Tibial artery (tissue), 4 donors: ENCODE measurements at regions not wholly inside any gene's neighbourhood (a gene's known extent, or its start where the extent isn't known, plus 50 kb on each side); places are given as distances from the start of the nearest gene placed in this dataset.

Source experiments
- DNase-seq, 2 donors: peaks; one replicate each; pipeline ENCODE4 v3.0.0-alpha.2; 2019
- H3K27ac ChIP-seq, 2 donors: fragments of 200-600 bp; sonication (generic) in 1 of 2; 1 replicate in 1 of 2; 2 replicates in 1 of 2; pipeline ENCODE4 v1.5.1; 2018 to 2019; ENCODE audit warnings: mild to moderate bottlenecking in 1 of 2
- H3K27me3 ChIP-seq, 2 donors: fragments of 200-600 bp; sonication (generic) in 1 of 2; one replicate each; pipeline versions ENCODE4 v1.5.1 to v1.6.0; 2016 to 2019
- H3K36me3 ChIP-seq, 3 donors: fragments of 200-600 bp; sonication (generic) in 2 of 3; one replicate each; pipeline ENCODE4 v1.5.1; 2016 to 2019; ENCODE audit warnings: mild to moderate bottlenecking in 2 of 3
- H3K4me1 ChIP-seq, 4 donors: fragments of 200-600 bp; sonication (generic) in 2 of 4; 1 replicate in 3 of 4; 2 replicates in 1 of 4; pipeline ENCODE4 v1.5.1; 2016 to 2019
- H3K4me3 ChIP-seq, 2 donors: fragments of 200-600 bp; sonication (generic) in 1 of 2; 1 replicate in 1 of 2; 2 replicates in 1 of 2; pipeline ENCODE4 v1.5.1; 2018 to 2019; ENCODE audit warnings: mild to moderate bottlenecking in 2 of 2
- H3K9me3 ChIP-seq, 3 donors: fragments of 200-600 bp; sonication (generic) in 1 of 3; one replicate each; pipeline ENCODE4 v1.5.1; 2016 to 2019
- intact Hi-C: fragments of 100-400 bp; cut with DNase I; formaldehyde crosslinking; loops from one replicate; pipeline ENCODE4 v1.15.0; 2023; ENCODE audit warnings: low total_unique reads
- TF ChIP-seq, protein P1 (sequence below), 2 experiments: fragments of 200-600 bp in 1 of 2; fragments of 450-650 bp in 1 of 2; IDR thresholded peaks; one replicate each; pipeline ENCODE4 v1.5.1; 2017 to 2019; ENCODE audit warnings: antibody characterized with exemption in 2 of 2, mild to moderate bottlenecking in 1 of 2, moderate library complexity in 1 of 2

- Histone ChIP-seq H3K4me3 (no peak overlapping the region), H3K9me3 (no peaks in the 10 kb centered on the region), H3K27me3 (no peaks in the 10 kb centered on the region), H3K4me1 (peaks cover 0 to 51% (median 18%) of the 10 kb centered on the region in 4 donors), H3K27ac (peak overlapping the region in 1 of 2 donors; percentile 43), H3K36me3 (no peaks in the 10 kb centered on the region)
- intact Hi-C loops = no loop called here
- TF ChIP-seq, protein P1, sequence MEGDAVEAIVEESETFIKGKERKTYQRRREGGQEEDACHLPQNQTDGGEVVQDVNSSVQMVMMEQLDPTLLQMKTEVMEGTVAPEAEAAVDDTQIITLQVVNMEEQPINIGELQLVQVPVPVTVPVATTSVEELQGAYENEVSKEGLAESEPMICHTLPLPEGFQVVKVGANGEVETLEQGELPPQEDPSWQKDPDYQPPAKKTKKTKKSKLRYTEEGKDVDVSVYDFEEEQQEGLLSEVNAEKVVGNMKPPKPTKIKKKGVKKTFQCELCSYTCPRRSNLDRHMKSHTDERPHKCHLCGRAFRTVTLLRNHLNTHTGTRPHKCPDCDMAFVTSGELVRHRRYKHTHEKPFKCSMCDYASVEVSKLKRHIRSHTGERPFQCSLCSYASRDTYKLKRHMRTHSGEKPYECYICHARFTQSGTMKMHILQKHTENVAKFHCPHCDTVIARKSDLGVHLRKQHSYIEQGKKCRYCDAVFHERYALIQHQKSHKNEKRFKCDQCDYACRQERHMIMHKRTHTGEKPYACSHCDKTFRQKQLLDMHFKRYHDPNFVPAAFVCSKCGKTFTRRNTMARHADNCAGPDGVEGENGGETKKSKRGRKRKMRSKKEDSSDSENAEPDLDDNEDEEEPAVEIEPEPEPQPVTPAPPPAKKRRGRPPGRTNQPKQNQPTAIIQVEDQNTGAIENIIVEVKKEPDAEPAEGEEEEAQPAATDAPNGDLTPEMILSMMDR (IDR thresholded peaks at IDR 0.05) = no peak
- DNase-seq = no peak
These were observed 251.5 kb downstream of the HIVEP2 start for GRCh38 chr6:142693441-142693840.

DNA sequence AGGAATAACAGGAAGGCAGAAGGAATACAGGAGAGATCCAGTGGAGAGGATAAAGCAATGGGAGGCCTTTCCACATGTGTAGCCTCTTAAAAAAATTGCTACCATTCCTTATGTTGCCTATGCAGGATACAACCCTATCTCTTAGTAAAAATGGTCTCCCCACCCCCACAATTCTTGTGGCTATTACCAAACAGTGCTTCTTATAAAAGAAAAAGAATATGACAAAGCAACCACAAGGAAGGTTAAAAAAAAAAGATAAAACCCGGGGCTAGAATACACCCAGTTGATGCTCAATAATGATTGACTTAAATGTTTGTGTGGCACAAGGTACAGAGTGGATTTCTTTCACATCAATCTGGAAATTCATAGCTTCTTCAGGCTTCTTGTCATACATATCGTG, 250.9 kb downstream of the HIVEP2 start:
- Histone ChIP-seq H3K27ac (no peak overlapping the region), H3K9me3 (no peaks in the 10 kb centered on the region), H3K4me3 (no peak overlapping the region), H3K36me3 (no peaks in the 10 kb centered on the region), H3K4me1 (peaks cover 0 to 51% (median 18%) of the 10 kb centered on the region in 4 donors), H3K27me3 (no peaks in the 10 kb centered on the region)
- intact Hi-C loops = loop anchor here (2.0 kb wide), 1 partner anchor 731 kb away; no protein-coding TSS in a partner anchor
- no peak for DNase-seq
- TF ChIP-seq, protein P1 (IDR thresholded peaks at IDR 0.05) = no peak

DNA sequence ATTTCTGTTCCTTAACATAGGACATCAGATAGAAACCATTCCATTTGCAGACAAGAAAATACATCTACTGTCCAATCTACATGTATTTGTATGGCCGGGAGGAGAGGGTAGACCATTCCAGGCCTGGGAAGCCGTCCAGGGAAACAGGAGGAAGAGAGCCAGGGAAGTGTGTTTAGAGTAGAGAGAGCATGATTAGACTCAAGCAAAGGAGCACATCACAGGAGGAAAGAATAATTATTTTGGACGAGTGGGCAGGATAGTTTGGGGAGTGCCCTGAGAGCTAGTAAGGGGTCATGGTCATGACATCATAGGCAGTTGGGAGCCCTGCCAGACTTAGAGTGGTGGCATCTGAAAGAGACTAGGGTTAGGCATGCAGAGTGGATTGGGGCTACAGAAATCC, 250.0 kb downstream of the HIVEP2 start:
- intact Hi-C loops = loop anchor here (2.0 kb wide), 1 partner anchor 730 kb away; no protein-coding TSS in a partner anchor
- Histone ChIP-seq H3K27ac (peak overlapping the region; percentile 49 to 55), H3K9me3 (no peaks in the 10 kb centered on the region), H3K36me3 (no peaks in the 10 kb centered on the region), H3K4me3 (no peak overlapping the region), H3K27me3 (no peaks in the 10 kb centered on the region), H3K4me1 (peaks cover 0 to 51% (median 18%) of the 10 kb centered on the region in 4 donors)
- TF ChIP-seq, protein P1 (IDR thresholded peaks at IDR 0.05) = no peak
- no peak for DNase-seq

- Histone ChIP-seq H3K4me3 (no peak overlapping the region), H3K27me3 (no peaks in the 10 kb centered on the region), H3K27ac (peak overlapping the region; percentile 49 to 55), H3K4me1 (peaks cover 0 to 51% (median 18%) of the 10 kb centered on the region in 4 donors), H3K9me3 (no peaks in the 10 kb centered on the region), H3K36me3 (no peaks in the 10 kb centered on the region)
- TF ChIP-seq, protein P1 (IDR thresholded peaks at IDR 0.05) = no peak
- peak; percentile 32 to 77 for DNase-seq
- intact Hi-C loops = no loop called here
These were observed 248.6 kb downstream of the HIVEP2 start for GRCh38 chr6:142696123-142697000.

DNA sequence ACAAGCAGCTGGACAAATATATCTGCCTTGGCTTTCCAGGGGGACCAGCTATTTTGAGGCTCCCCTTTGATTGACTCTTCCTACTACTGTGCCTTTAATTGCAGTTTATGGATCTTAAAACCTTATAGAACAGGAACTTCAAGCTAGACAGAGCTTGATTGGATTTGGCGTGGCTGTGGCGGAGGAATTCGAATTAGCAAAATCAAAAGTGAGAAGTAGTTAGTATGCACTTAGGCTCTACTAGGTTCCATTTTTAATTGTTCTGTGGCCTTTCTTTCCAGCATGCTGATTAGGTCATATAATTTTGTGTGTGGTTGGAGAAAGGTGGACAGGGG, 248.0 kb downstream of the HIVEP2 start:
- Histone ChIP-seq H3K27ac (peak overlapping the region; percentile 49 to 55), H3K9me3 (no peaks in the 10 kb centered on the region), H3K4me3 (no peak overlapping the region), H3K4me1 (peaks cover 0 to 51% (median 18%) of the 10 kb centered on the region in 4 donors), H3K36me3 (no peaks in the 10 kb centered on the region), H3K27me3 (no peaks in the 10 kb centered on the region)
- TF ChIP-seq, protein P1 (IDR thresholded peaks at IDR 0.05) = no peak
- intact Hi-C loops = no loop called here
- no peak for DNase-seq
